SW 1271 (cell line): ENCODE measurements at regions not wholly inside any gene's neighbourhood (a gene's known extent, or its start where the extent isn't known, plus 50 kb on each side); places are given as distances from the start of the nearest gene placed in this dataset.
"Not testable (repeated sequence)": the region's sequence is repeated elsewhere in the genome, so short reads cannot be mapped to it uniquely, and the experiment has no call there.

ENCODE experiments used
- DNase-seq, 2 experiments: peaks; one replicate each; lab custom pipeline; 2025; lab: John Stamatoyannopoulos, UW

DNA sequence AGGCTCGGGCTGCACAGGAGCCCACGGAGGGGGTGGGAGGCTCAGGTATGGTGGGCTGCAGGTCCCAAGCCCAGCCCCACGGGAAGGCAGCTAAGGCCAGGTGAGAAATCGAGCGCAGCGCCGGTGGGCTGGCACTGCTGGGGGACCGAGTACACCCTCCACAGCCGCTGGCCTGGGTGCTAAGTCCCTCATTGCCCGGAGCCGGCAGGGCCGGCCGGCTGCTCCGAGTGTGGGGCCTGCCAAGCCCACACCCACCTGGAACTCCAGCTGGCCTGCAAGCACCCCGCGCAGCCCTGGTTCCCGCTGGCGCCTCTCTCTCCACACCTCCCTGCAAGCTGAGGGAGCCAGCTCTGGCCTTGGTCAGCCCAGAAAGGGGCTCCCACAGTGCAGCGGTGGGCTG lies 137.4 kb upstream of the PKP2 start:
- DNase-seq, result not testable (repeated sequence)

DNA sequence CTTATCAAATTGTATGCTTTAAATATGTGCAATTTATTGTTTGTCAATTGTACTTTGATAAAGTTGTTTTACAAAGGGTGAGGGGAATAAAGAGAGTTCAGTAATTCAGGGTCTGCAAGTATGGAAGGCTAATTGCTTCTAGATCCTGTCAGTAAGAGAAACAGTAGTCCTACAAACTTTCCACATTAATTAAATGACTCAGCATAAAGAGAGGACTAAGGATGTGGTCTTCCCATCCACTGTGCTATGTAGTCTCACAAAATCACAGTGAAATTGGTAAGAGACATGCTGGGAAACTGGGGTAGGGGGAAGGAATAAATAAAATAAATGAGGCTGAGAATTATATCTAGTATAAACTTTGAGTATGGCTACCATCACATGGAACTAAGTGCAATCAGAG lies 130.2 kb upstream of the PKP2 start:
- no peak for DNase-seq

DNA sequence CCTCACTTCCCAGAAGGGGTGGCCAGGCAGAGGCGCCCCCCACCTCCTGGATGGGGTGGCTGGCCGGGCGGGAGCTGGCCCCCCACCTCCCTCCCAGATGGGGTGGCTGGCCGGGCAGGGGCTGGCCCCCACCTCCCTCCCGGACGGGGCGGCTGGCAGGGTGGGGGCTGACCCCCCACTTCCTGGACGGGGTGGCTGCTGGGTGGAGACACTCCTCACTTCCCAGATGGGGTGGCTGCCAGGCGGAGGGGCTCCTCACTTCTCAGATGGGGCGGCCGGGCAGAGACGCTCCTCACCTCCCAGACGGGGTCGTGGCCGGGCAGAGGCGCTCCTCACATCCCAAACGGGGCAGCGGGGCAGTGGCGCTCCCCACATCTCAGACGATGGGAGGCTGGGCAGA lies 126.1 kb upstream of the PKP2 start:
- not testable (repeated sequence) for DNase-seq

DNA sequence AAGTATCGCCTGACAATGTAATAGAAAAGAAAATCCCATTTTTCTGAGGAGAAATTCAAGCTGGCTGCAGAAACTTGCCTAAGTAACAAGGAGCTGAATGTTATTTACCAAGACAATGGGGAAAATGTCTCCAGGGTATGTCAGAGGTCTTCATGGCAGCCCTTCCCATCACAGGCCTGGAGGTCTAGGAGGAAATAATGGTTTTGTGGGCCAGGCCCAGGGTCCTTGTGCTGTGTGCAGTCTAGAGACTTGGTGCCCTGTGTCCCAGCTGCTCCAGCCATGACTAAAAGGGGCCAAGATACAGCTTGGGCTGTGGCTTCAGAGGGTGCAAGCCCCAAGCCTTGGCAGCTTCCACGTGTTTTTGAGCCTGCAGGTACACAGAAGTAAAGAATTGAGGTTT lies 120.5 kb upstream of the PKP2 start:
- DNase-seq, result not testable (repeated sequence)

DNA sequence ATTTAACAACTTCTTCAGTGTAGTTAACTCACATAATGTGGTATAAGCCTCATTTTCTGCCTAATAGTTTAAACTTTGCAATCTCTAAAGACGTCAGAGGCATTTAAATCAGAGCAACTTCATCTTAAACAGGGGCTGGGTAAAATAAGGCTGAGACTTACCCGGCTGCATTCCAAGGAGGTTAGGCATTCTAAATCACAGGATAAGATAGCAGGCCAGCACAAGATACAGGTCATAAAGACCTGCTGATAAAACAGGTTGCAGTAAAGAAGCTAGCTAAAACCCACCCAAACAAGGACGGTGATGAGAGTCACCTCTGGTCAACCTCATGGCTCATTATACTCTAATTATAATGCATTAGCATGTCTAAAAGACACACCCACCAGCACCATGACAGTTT lies 115.6 kb upstream of the PKP2 start:
- no peak for DNase-seq

DNA sequence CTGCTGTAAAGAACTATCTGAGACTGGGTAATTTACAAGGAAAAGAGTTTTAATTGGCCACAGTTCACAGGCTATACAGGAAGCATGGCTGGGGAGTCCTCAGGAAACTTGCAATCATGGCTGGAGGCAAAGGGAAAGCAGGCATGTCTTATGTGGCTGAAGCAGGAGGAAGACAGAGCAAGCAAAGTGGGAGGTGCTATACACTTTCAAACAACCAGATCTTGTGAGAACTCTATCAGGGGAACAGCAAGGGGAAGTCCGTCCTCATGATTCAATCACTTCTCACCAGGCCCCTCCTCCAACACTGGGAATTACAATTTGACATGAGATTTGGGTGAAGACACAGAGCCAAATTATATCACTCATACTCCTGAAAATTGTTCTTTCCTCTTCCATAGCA lies 109.5 kb upstream of the PKP2 start:
- no peak for DNase-seq

DNA sequence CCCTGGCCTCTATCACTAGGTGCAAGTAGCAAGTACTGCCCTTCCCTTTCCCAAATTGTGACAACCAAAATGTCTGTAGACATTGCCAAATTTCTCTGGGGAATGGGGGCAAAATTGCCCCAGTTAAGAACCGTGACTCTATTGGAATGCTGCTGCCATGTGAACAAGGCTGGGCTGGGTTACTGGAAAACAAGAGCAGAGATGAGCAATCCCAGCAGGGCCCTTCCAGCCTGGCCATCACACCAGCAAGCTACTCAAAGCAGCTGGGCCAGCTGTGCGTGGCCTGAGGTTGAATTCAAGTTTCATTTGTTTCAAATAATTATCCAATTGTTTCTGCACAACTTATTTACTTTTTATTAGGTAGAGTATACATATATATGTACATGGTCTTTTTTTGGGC lies 103.4 kb upstream of the PKP2 start:
- no peak for DNase-seq

DNA sequence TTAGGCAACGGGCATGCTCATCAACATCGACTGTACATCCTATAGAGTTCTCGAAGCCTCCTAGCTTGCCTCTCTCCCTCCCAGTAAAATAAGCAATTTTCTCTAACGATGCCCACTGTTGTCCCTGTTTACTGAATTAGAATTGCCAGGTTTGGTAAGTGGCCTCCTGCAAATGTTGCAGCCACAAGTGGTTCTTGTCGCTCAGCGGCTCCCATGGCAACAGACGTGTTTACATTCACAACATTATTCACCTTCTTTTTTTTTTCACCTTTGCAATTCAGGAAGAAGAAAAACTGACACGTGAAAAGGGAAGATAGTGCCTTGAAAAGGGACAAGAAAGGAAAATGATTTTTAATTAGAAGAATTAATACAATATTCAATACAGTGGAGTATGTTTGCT lies 100.9 kb upstream of the PKP2 start:
- no peak for DNase-seq

DNA sequence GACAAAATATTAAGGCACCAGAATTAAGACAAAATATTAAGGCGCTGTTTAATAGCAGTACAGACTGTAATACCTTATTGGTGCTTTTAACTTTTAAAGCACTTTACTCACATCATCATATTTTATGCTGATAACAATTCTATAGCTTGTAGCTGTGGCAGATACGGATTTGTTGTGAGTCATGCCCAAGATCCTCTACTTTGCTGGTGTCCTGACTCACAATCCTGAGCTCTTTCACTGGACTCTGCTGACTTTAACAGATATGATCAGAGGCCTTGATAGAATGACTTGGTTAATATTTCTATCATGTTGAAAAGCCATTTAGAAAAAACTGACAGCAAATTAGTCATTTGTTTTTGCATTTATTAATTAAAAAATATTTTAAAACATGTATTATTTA lies 99.0 kb upstream of the PKP2 start:
- DNase-seq, result no peak

DNA sequence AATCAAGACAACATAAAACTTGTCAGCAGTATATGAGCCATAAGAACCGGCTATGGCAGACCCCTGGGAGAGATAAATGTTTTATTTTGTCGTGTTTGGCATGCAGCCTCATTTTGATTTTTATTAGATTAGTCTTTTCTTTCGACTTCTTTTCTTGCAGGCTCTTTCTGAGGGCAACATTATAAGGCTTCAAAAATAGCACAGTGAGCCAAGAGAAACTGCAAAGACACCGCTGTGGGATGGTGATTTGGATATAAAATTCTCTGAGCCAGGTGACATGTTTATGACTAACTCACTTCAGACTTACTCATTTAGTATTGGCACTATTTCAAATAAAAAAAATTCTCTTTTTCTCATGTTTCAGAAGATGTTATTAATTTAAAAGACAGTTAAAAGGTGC lies 96.8 kb upstream of the PKP2 start:
- no peak for DNase-seq

DNA sequence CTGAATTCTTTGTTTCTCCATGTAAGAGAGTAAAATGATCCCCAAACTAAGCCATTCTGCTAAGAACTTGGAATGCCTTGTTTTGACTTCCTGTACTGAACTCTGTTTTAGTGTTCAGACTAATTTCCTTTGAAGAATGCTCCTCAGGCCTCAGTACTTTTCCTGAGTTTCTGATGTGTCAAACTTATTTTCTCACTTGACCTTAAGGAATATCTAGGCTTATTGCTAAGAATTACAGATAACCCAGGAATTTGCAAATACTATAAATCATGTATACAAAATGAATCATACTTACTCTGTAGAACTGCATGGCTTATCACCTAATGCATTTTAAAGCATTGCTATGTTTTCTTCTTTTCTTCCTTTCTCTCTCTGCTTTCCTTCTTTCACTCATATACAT lies 93.1 kb upstream of the PKP2 start:
- no peak for DNase-seq

DNA sequence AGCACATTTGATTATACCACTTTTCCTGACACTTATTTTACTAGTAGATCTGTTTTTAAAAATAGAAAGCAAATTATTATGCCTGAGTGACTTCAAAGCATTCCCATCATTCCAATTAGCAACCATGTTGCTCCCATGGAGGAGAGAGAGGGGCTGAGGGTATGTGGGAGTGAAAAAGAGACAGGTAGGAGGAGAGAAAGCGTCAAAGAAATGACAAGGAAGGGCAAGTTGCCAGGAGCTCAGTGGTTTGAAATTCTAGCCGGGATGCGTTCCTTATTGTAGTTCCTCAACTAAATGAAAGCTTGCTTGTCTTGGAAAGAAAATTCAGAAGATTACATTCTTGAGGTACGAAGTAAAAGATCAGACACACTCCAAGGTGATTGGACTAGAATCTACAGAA lies 92.4 kb upstream of the PKP2 start:
- no peak for DNase-seq

DNA sequence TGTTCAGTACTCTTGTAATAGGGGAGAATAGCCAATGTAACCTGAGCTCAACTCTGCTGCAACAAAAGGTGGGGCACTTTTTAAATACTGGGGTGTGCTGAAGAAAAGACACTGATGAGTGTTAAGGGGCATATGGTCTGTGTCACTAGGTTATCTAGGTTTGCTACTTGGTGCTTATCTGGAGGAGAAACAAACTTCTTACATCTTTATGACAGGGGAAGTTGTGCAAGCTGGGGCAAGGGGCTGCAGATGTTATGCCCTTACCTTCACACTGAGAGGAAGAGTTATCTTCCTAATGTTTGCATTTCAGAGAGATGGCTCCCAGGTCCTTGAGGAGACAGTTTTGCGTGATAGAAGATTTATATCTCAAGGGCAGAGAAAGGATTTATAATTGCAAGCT lies 90.9 kb upstream of the PKP2 start:
- no peak for DNase-seq

DNA sequence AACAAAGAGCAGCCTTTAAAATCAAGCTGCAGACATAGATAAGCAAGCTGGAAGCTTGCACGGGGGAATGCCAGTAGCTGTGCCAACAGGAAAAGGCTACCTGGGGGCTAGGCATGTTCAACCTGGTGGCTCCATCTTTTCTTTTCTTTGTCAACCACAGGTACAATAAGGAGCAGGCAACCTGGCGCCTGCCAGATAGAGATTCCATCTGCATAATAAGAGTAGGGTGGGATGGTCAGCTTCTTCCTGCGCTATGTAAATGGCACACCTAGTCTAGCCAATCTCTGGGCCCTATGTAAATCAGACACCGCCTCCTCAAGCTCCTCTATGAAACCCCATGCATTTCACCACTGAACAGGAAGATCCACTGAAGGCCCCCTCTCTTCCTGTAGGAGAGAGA lies 87.4 kb upstream of the PKP2 start:
- DNase-seq, result no peak

DNA sequence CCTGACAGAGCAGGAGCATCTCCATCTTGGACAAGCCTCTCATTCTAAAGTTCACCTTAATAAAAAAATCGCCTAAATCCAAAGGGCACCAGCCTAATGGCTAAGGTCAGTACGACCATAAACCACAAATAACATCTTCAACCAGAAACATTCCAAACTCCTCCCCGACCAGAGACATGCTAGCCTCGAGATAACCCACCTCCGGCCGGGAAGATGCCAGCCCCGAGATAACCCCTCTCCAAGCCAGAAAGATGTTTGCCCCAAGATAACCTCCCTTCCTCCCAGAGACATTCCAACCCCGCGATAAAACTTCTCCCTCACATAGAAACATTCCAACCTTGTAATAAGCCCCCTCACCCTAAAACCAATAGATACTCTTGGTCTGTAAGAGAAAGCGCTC lies 86.8 kb upstream of the PKP2 start:
- no peak for DNase-seq

DNA sequence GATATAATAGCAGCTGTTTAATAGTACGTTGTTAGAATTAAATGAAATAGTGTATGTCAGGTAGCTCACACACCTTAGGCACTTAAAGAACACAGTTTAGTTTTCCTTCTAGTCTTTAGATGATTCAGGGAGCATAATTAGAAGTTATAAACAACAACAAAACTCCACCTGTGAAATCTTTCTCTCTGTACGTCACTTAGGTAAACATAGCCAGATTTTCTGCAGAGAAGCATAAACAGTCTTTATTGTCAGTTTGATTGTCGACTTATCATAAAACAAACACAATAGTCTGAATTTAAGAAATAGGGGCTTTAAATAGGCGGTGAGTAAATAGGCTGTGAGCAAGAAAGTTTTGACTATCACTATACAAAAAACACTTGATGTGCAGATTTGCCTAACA lies 84.6 kb upstream of the PKP2 start:
- DNase-seq, result no peak

DNA sequence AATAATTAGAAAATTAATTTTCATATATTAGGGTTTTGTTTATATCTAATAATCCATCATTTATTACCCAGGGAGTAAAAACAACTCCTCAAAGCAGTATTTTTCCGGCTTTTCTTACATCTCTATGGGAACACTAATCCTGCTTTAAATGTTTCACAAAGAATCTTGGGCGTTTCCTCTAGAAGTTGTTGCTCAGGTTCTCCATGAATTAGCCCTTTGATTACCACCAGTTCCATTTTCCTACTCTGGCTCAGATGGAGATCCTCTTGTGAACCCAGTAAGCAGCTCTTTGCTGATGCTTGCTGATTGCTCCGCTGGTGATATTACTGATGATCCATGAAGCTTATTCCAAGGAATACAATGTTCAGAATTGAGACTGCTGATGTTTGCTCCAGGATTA lies 78.5 kb upstream of the PKP2 start:
- DNase-seq, result no peak

DNA sequence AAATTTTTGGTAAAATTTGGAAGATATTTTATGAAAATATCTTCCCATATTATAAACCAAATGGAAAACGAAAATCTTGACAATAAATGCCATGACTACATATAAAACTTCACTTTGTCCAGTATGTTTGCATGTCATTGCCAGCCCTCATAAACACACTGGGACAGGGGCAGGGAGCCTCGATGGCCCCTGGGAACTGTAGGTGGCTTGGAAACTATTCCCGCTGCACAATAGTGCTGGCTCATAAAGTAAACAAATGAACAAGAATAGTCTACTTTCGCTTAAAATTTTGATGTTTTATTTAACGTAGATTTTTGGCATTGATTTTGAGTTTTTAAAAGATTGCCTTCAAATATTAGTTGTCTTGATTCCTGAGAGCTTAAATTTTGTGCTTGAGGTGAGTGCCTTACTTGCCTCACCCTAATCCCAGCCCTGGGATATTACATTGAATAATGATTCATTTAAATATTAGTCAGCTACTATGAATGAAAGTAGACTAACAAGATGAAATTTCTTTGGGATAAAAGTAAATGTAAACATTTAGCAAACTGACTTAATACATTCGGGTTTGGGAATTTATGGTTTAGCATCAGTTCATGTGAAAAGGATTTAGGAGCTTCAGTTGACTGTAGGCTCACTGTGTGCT lies 74.0 kb upstream of the PKP2 start:
- DNase-seq, result no peak

DNA sequence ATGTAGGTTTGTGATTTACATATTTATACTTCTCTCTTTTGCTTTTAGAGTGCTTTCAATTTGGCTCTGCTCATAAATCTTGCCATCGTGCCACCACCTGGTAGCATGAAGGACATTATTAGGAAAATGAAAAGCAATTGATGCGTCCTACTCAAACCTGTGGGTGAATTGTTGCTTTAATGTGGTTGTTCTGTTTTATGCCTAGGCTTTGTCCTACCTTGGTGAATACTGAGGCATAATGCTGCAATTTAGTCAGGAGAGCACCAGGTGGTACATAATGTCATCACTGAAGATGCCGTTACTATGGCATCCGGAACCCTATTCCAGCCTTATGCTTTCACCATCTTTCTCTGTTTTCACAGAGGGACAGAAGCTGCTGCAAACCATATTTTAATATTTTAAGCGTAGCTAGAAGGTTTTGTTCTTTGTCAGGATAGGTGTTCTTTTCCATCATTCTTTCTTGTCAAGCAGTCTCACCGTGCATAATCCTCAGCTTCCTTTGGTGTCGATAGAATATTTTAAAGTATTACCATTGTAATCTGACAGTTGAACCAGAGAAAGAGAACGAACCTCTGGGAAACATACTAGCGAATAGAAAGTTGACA lies 68.5 kb upstream of the PKP2 start:
- no peak for DNase-seq

DNA sequence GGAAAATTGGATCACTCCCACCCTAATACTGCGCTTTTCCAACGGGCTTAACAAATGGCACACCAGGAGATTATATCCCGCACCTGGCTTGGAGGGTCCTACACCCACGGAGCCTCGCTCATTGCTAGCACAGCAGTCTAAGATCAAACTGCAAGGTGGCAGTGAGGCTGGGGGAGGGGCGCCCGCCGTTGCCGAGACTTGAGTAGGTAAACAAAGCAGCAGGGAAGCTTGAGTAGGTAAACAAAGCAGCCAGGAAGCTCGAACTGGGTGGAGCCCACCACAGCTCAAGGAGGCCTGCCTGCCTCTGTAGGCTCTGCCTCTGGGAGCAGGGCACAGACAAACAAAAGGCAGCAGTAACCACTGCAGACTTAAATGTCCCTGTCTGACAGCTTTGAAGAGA lies 59.8 kb upstream of the PKP2 start:
- not testable (repeated sequence) for DNase-seq

DNA sequence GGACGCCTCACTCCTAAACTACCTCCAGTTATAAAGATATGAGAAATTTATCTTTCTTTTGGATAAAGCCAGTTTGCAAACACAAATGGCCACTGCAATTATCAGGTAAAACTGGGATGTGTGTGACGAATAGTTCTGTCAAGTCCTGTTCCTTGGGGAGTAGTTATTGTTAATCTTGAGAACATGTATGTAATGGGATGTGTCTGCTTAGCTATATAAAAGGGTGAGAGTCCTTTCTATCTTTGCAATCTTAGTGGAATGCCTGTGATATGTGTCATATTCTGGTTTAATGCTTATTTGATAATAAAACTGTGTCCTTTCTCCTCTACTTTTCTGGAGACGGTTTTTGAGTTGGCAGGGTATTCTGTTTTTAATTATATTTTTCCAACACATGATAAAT lies 56.1 kb upstream of the PKP2 start:
- no peak for DNase-seq

DNA sequence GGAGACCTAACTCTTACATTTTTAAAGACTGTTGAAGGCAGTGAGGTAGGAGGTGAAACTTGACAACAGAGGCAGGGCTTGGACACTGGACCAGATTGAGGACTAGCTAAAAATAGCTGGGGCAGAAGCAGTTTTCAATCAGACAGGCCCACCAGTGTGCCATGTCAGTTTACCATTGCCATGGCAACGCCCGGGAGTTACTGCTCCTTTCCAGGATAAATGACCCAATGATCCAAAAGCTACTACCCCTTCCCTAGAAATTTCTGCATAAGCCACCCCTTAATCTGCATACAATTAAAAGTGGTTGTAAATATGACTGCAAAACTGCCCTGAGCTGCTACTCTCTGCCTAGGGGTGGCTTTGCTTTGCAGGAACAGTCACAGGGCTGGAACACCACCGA lies 53.2 kb upstream of the PKP2 start:
- DNase-seq, result no peak

DNA sequence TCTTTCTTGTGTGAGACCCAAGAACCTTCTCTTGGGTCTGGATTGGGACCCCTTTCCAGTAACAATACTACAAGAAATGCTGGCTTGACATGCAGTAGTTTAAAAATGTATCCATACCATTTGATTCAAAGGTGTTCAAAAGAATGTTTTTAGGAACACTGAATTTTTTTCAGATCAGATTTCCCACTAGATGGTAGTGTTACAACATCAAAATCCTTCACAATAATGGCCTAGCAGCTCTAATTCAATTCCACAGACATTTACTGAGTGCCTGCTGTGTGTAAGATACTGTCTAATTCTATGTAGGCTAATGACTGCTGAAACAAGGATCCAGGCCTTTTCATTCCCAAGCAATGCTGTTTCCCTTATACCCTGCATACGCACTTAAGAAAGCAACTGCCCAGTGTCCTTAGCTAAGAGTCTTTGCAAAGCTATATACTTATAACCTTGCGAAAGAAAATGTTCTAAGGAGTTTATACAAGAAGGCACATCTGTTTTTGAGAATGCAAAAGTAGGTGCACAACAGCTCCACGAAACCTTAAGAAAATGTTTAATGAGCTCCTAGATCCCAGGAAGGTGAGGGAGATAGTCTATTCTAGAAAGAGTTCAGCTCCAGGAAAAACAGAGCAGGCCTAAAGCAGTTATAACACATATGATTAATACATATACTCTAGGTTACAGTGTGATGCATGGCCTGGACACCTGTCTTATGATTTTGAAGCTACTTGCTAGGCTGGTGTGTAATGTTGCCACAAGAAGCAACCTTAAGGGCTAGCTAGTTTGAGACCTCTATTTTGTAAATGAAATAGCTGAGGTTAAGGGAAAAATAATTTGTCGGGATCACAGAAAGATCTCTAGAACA lies 50.9 kb upstream of the PKP2 start:
- DNase-seq, result peak in 1 of 2 experiments; percentile 50
